WTC11 (cell line): ENCODE measurements at regions not wholly inside any gene's neighbourhood (a gene's known extent, or its start where the extent isn't known, plus 50 kb on each side); places are given as distances from the start of the nearest gene placed in this dataset.

Experiments used
- ATAC-seq: fragments of 200-7000 bp; cut with Tn5 transposase; 2 replicates; pipeline ENCODE4 v1.10.0; 2021; ENCODE audit warnings: mild to moderate bottlenecking, moderate library complexity
- CTCF ChIA-PET: fragments of 300-600 bp; sonication (Branson Sonifier 250); formaldehyde crosslinking; loops from one replicate; lab custom pipeline; 2021; ENCODE audit warnings: antibody characterized with exemption; lab: Charles Lee
- POLR2A ChIA-PET: fragments of 350-600 bp; sonication (Branson Sonifier 250); formaldehyde crosslinking; loops from one replicate; lab custom pipeline; 2021; ENCODE audit warnings: antibody characterized with exemption; lab: Charles Lee
- DNase-seq: peaks from one replicate; pipeline ENCODE4 v3.0.0; 2021; ENCODE audit warnings: low spot score
- H3K27ac Mint-ChIP-seq: 2 replicates; pipeline ENCODE4 v1.8.0; 2021; ENCODE audit warnings: mixed read lengths
- H3K27me3 Mint-ChIP-seq: 2 replicates; pipeline ENCODE4 v1.8.0; 2021; ENCODE audit warnings: low read depth, mild to moderate bottlenecking, moderate library complexity, mixed read lengths
- H3K36me3 Mint-ChIP-seq: 2 replicates; pipeline ENCODE4 v1.8.0; 2021; ENCODE audit warnings: mixed read lengths
- H3K4me1 Mint-ChIP-seq: 2 replicates; pipeline ENCODE4 v1.8.0; 2022; ENCODE audit warnings: mixed read lengths
- H3K4me3 Mint-ChIP-seq: 2 replicates; pipeline ENCODE4 v1.8.0; 2021; ENCODE audit warnings: mild to moderate bottlenecking, moderate library complexity, mixed read lengths
- H3K9me3 Mint-ChIP-seq: 2 replicates; pipeline ENCODE4 v1.8.0; 2021; ENCODE audit warnings: mixed read lengths
- AFF4 ChIP-seq: sonication (generic); formaldehyde crosslinking; IDR thresholded peaks from 2 replicates; pipeline ENCODE4 v1.8.1; 2023; ENCODE audit warnings: mild to moderate bottlenecking, missing genetic modification reagents, borderline replicate concordance
- CREB1 ChIP-seq: sonication (generic); formaldehyde crosslinking; IDR thresholded peaks from 2 replicates; pipeline ENCODE4 v1.8.0; 2023; ENCODE audit warnings: mild to moderate bottlenecking, missing genetic modification reagents
- E2F1 ChIP-seq: sonication (generic); formaldehyde crosslinking; IDR thresholded peaks from 2 replicates; pipeline ENCODE4 v1.8.0; 2022; ENCODE audit warnings: mild to moderate bottlenecking, missing genetic modification reagents
- ETV6 ChIP-seq: sonication (generic); formaldehyde crosslinking; IDR thresholded peaks from 2 replicates; pipeline ENCODE4 v1.8.1; 2022; ENCODE audit warnings: mild to moderate bottlenecking, missing genetic modification reagents
- FOXJ3 ChIP-seq: sonication (generic); formaldehyde crosslinking; IDR thresholded peaks from 2 replicates; pipeline ENCODE4 v1.9.0; 2021; ENCODE audit warnings: missing genetic modification reagents, mild to moderate bottlenecking, borderline replicate concordance
- FOXP4 ChIP-seq: sonication (generic); formaldehyde crosslinking; IDR thresholded peaks from 2 replicates; pipeline ENCODE4 v1.8.0; 2022; ENCODE audit warnings: mild to moderate bottlenecking, missing genetic modification reagents
- HMGA2 ChIP-seq: fragments of 250-450 bp; sonication (Bioruptor Pico); IDR thresholded peaks from 2 replicates; pipeline ENCODE4 v1.4.0; 2021; ENCODE audit warnings: mild to moderate bottlenecking, moderate library complexity
- KAT7 ChIP-seq: sonication (generic); formaldehyde crosslinking; IDR thresholded peaks from 2 replicates; pipeline ENCODE4 v1.8.1; 2023; ENCODE audit warnings: missing genetic modification reagents, mild to moderate bottlenecking, borderline replicate concordance
- NFYB ChIP-seq: sonication (generic); formaldehyde crosslinking; conservative IDR thresholded peaks from 2 replicates; pipeline ENCODE4 v1.8.0; 2022; ENCODE audit warnings: low read depth, missing genetic modification reagents
- PRRX2 ChIP-seq: fragments of 250-450 bp; sonication (Bioruptor Pico); IDR thresholded peaks from 2 replicates; pipeline ENCODE4 v1.8.0; 2021; ENCODE audit warnings: mild to moderate bottlenecking
- ZNF121 ChIP-seq: sonication (generic); formaldehyde crosslinking; IDR thresholded peaks from 2 replicates; pipeline ENCODE4 v1.8.0; 2023; ENCODE audit warnings: missing genetic modification reagents
- ZNF138 ChIP-seq: sonication (generic); formaldehyde crosslinking; conservative IDR thresholded peaks from 2 replicates; pipeline ENCODE4 v1.8.1; 2022; ENCODE audit warnings: mild to moderate bottlenecking, moderate library complexity, missing genetic modification reagents
- ZNF416 ChIP-seq: fragments of 250-450 bp; sonication (Bioruptor Pico); IDR thresholded peaks from 2 replicates; pipeline ENCODE4 v1.9.0; 2021; ENCODE audit warnings: mild to moderate bottlenecking, inconsistent platforms
- ZNF425 ChIP-seq: fragments of 250-450 bp; sonication (Bioruptor Pico); conservative IDR thresholded peaks from 2 replicates; pipeline ENCODE4 v1.9.0; 2021; ENCODE audit warnings: mild to moderate bottlenecking
- TF ChIP-seq, protein P1 (sequence below): sonication (generic); formaldehyde crosslinking; IDR thresholded peaks from 2 replicates; pipeline ENCODE4 v1.8.0; 2023; ENCODE audit warnings: missing genetic modification reagents, mild to moderate bottlenecking, borderline replicate concordance
- TF ChIP-seq, protein P2 (sequence below): sonication (generic); formaldehyde crosslinking; conservative IDR thresholded peaks from 2 replicates; pipeline ENCODE4 v1.8.1; 2022; ENCODE audit warnings: mild to moderate bottlenecking, missing genetic modification reagents
- TF ChIP-seq, protein P3 (sequence below): sonication (generic); formaldehyde crosslinking; IDR thresholded peaks from 2 replicates; pipeline ENCODE4 v1.8.1; 2023; ENCODE audit warnings: mild to moderate bottlenecking, missing genetic modification reagents
- TF ChIP-seq, protein P4 (sequence below): sonication (generic); formaldehyde crosslinking; IDR thresholded peaks from 2 replicates; pipeline ENCODE4 v1.8.1; 2022; ENCODE audit warnings: low read depth, missing genetic modification reagents, borderline replicate concordance

DNA sequence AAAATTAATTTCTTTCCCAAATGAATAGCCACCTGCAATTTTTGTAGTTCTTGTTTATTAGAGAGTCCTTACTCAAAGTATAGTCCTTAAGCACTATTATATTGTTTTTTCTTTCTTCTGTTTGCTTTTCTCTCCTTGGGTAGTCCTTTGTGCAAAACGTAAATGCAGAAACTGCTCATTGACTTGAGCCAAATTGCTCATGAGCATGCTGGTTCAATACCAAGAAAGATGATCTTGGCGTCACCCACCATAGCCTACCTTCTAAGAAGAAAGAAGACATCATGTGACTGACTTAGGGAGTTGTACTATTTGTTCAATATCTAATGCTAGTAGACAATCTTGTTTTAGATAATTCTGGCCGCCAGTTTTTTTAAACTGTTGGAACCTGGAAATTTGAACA is 248.8 kb upstream of the DMRT1 start:
- peaks cover 16% of the 10 kb centered on the region for H3K9me3 Mint-ChIP-seq
- DNase-seq (no peak), ATAC-seq (no peak)
- POLR2A ChIA-PET, result no interaction called here
- H3K4me1 Mint-ChIP-seq, result peaks cover 16% of the 10 kb centered on the region
- H3K27ac Mint-ChIP-seq, result no peak overlapping the region
- peaks cover 17% of the 10 kb centered on the region for H3K36me3 Mint-ChIP-seq
- CTCF ChIA-PET, result no interaction called here
- no peak overlapping the region for H3K4me3 Mint-ChIP-seq
- TF ChIP-seq AFF4, result no peak
- TF ChIP-seq, protein P1, sequence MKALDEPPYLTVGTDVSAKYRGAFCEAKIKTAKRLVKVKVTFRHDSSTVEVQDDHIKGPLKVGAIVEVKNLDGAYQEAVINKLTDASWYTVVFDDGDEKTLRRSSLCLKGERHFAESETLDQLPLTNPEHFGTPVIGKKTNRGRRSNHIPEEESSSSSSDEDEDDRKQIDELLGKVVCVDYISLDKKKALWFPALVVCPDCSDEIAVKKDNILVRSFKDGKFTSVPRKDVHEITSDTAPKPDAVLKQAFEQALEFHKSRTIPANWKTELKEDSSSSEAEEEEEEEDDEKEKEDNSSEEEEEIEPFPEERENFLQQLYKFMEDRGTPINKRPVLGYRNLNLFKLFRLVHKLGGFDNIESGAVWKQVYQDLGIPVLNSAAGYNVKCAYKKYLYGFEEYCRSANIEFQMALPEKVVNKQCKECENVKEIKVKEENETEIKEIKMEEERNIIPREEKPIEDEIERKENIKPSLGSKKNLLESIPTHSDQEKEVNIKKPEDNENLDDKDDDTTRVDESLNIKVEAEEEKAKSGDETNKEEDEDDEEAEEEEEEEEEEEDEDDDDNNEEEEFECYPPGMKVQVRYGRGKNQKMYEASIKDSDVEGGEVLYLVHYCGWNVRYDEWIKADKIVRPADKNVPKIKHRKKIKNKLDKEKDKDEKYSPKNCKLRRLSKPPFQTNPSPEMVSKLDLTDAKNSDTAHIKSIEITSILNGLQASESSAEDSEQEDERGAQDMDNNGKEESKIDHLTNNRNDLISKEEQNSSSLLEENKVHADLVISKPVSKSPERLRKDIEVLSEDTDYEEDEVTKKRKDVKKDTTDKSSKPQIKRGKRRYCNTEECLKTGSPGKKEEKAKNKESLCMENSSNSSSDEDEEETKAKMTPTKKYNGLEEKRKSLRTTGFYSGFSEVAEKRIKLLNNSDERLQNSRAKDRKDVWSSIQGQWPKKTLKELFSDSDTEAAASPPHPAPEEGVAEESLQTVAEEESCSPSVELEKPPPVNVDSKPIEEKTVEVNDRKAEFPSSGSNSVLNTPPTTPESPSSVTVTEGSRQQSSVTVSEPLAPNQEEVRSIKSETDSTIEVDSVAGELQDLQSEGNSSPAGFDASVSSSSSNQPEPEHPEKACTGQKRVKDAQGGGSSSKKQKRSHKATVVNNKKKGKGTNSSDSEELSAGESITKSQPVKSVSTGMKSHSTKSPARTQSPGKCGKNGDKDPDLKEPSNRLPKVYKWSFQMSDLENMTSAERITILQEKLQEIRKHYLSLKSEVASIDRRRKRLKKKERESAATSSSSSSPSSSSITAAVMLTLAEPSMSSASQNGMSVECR (CRISPR knock-in tag), result no peak
- no peak for TF ChIP-seq E2F1 (CRISPR knock-in tag)
- no peak for TF ChIP-seq HMGA2 (CRISPR knock-in tag)
- no peak for TF ChIP-seq ZNF121 (CRISPR knock-in tag)
- no peak for TF ChIP-seq ZNF425 (CRISPR knock-in tag)
- TF ChIP-seq, protein P2, sequence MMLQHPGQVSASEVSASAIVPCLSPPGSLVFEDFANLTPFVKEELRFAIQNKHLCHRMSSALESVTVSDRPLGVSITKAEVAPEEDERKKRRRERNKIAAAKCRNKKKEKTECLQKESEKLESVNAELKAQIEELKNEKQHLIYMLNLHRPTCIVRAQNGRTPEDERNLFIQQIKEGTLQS (CRISPR knock-in tag), result no peak
- TF ChIP-seq, all 79 proteins: peak for 0
- no peaks in the 10 kb centered on the region; the same call in 1 of the 2 replicates for H3K27me3 Mint-ChIP-seq

GRCh38 chr9:593809-594208 is 247.7 kb upstream of the DMRT1 start:
- peaks cover 16% of the 10 kb centered on the region for H3K9me3 Mint-ChIP-seq
- DNase-seq (no peak), ATAC-seq (no peak)
- H3K36me3 Mint-ChIP-seq, result peaks cover 17% of the 10 kb centered on the region
- CTCF ChIA-PET, result no interaction called here
- no peak overlapping the region for H3K4me3 Mint-ChIP-seq
- no peak overlapping the region for H3K27ac Mint-ChIP-seq
- peaks cover 16% of the 10 kb centered on the region for H3K4me1 Mint-ChIP-seq
- TF ChIP-seq FOXP4 (CRISPR knock-in tag) (no peak), ETV6 (CRISPR knock-in tag) (no peak), ZNF138 (no peak), KAT7 (CRISPR knock-in tag) (no peak), FOXJ3 (CRISPR knock-in tag) (no peak), HMGA2 (CRISPR knock-in tag) (no peak), PRRX2 (no peak), CREB1 (CRISPR knock-in tag) (no peak), NFYB (CRISPR knock-in tag) (no peak), ZNF416 (no peak)
- TF ChIP-seq, protein P3, sequence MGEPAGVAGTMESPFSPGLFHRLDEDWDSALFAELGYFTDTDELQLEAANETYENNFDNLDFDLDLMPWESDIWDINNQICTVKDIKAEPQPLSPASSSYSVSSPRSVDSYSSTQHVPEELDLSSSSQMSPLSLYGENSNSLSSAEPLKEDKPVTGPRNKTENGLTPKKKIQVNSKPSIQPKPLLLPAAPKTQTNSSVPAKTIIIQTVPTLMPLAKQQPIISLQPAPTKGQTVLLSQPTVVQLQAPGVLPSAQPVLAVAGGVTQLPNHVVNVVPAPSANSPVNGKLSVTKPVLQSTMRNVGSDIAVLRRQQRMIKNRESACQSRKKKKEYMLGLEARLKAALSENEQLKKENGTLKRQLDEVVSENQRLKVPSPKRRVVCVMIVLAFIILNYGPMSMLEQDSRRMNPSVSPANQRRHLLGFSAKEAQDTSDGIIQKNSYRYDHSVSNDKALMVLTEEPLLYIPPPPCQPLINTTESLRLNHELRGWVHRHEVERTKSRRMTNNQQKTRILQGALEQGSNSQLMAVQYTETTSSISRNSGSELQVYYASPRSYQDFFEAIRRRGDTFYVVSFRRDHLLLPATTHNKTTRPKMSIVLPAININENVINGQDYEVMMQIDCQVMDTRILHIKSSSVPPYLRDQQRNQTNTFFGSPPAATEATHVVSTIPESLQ, result no peak
- TF ChIP-seq, protein P4, sequence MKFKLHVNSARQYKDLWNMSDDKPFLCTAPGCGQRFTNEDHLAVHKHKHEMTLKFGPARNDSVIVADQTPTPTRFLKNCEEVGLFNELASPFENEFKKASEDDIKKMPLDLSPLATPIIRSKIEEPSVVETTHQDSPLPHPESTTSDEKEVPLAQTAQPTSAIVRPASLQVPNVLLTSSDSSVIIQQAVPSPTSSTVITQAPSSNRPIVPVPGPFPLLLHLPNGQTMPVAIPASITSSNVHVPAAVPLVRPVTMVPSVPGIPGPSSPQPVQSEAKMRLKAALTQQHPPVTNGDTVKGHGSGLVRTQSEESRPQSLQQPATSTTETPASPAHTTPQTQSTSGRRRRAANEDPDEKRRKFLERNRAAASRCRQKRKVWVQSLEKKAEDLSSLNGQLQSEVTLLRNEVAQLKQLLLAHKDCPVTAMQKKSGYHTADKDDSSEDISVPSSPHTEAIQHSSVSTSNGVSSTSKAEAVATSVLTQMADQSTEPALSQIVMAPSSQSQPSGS, result no peak
- POLR2A ChIA-PET, result no interaction called here
- no peaks in the 10 kb centered on the region; the same call in 1 of the 2 replicates for H3K27me3 Mint-ChIP-seq
